ENCODE measurements at regions not wholly inside any gene's neighbourhood (a gene's known extent, or its start where the extent isn't known, plus 50 kb on each side); places are given as distances from the start of the nearest gene placed in this dataset.

GRCh38 chr15:29356786-29357185 is 87.2 kb upstream of the NSMCE3 start:
- no peak for DNase-seq

GRCh38 chr15:29355477-29355876 is 85.9 kb upstream of the NSMCE3 start:
- no peak for DNase-seq

- no peak for DNase-seq
Measured at GRCh38 chr15:29352402-29352801, 82.8 kb upstream of the NSMCE3 start.

GRCh38 chr15:29349196-29349595 is 79.6 kb upstream of the NSMCE3 start:
- no peak for DNase-seq

- DNase-seq = peak; percentile 75
Measured at GRCh38 chr15:29348336-29348914, 78.8 kb upstream of the NSMCE3 start.

GRCh38 chr15:29346998-29347397 is 77.4 kb upstream of the NSMCE3 start:
- no peak for DNase-seq

- DNase-seq = no peak
Measured at GRCh38 chr15:29345549-29346525, 76.2 kb upstream of the NSMCE3 start.

- no peak for DNase-seq
Measured at GRCh38 chr15:29344474-29344873, 74.9 kb upstream of the NSMCE3 start.

GRCh38 chr15:29343229-29343628 is 73.6 kb upstream of the NSMCE3 start:
- DNase-seq = no peak

GRCh38 chr15:29342201-29342600 is 72.6 kb upstream of the NSMCE3 start:
- DNase-seq = no peak

- DNase-seq = no peak
Measured at GRCh38 chr15:29337156-29337959, 67.7 kb upstream of the NSMCE3 start.

GRCh38 chr15:29334544-29334943 is 64.9 kb upstream of the NSMCE3 start:
- DNase-seq = no peak

GRCh38 chr15:29333261-29333660 is 63.6 kb upstream of the NSMCE3 start:
- no peak for DNase-seq

GRCh38 chr15:29331669-29332068 is 62.0 kb upstream of the NSMCE3 start:
- no peak for DNase-seq

- DNase-seq = no peak
Measured at GRCh38 chr15:29331071-29331470, 61.4 kb upstream of the NSMCE3 start.

- no peak for DNase-seq
Measured at GRCh38 chr15:29324746-29325145, 55.1 kb upstream of the NSMCE3 start.

GRCh38 chr15:29323557-29323956 is 53.9 kb upstream of the NSMCE3 start:
- no peak for DNase-seq

GRCh38 chr15:29322415-29322814 is 52.8 kb upstream of the NSMCE3 start:
- no peak for DNase-seq

- no peak for DNase-seq
Measured at GRCh38 chr15:29320420-29320819, 50.8 kb upstream of the NSMCE3 start.

GRCh38 chr15:29319823-29320222 is 50.2 kb upstream of the NSMCE3 start:
- DNase-seq = no peak

Measured in femur (tissue), 1 donor.